ENCODE measurements at regions not wholly inside any gene's neighbourhood (a gene's known extent, or its start where the extent isn't known, plus 50 kb on each side); places are given as distances from the start of the nearest gene placed in this dataset.
"Not testable (repeated sequence)": the region's sequence is repeated elsewhere in the genome, so short reads cannot be mapped to it uniquely, and the experiment has no call there.

DNA sequence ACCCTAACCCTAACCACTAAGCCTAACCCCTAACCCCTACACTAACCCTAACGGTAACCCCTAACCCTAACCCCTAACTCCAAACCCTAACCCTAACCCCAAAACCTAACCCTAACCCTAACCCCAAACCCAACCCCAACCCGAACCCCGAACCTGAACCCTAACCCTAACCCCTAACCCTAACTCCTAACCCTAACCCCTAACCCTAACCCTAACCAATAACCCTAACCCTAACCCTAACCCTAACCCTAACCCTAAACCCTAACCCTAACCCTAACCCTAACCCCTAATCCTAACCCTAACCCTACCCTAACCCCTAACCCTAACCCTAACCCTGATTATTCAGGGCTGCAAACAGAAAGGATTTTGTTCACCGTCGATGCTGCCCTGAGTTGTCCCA lies 144.6 kb upstream of the DUSP22 start:
- TF ChIP-seq, protein P1, sequence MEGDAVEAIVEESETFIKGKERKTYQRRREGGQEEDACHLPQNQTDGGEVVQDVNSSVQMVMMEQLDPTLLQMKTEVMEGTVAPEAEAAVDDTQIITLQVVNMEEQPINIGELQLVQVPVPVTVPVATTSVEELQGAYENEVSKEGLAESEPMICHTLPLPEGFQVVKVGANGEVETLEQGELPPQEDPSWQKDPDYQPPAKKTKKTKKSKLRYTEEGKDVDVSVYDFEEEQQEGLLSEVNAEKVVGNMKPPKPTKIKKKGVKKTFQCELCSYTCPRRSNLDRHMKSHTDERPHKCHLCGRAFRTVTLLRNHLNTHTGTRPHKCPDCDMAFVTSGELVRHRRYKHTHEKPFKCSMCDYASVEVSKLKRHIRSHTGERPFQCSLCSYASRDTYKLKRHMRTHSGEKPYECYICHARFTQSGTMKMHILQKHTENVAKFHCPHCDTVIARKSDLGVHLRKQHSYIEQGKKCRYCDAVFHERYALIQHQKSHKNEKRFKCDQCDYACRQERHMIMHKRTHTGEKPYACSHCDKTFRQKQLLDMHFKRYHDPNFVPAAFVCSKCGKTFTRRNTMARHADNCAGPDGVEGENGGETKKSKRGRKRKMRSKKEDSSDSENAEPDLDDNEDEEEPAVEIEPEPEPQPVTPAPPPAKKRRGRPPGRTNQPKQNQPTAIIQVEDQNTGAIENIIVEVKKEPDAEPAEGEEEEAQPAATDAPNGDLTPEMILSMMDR (IDR thresholded peaks at IDR 0.05) = not testable (repeated sequence)
- TF ChIP-seq, protein P2, sequence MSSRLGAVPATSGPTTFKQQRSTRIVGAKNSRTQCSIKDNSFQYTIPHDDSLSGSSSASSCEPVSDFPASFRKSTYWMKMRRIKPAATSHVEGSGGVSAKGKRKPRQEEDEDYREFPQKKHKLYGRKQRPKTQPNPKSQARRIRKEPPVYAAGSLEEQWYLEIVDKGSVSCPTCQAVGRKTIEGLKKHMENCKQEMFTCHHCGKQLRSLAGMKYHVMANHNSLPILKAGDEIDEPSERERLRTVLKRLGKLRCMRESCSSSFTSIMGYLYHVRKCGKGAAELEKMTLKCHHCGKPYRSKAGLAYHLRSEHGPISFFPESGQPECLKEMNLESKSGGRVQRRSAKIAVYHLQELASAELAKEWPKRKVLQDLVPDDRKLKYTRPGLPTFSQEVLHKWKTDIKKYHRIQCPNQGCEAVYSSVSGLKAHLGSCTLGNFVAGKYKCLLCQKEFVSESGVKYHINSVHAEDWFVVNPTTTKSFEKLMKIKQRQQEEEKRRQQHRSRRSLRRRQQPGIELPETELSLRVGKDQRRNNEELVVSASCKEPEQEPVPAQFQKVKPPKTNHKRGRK (CRISPR knock-in tag; IDR thresholded peaks at IDR 0.05; ENCODE audit: borderline replicate concordance) = not testable (repeated sequence)
- TF ChIP-seq, protein P3, sequence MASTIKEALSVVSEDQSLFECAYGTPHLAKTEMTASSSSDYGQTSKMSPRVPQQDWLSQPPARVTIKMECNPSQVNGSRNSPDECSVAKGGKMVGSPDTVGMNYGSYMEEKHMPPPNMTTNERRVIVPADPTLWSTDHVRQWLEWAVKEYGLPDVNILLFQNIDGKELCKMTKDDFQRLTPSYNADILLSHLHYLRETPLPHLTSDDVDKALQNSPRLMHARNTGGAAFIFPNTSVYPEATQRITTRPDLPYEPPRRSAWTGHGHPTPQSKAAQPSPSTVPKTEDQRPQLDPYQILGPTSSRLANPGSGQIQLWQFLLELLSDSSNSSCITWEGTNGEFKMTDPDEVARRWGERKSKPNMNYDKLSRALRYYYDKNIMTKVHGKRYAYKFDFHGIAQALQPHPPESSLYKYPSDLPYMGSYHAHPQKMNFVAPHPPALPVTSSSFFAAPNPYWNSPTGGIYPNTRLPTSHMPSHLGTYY (CRISPR knock-in tag; IDR thresholded peaks at IDR 0.05) = not testable (repeated sequence)
- TF ChIP-seq ESRRA (CRISPR knock-in tag; IDR thresholded peaks at IDR 0.05; ENCODE audit: borderline replicate concordance); HMGXB4 (CRISPR knock-in tag; IDR thresholded peaks at IDR 0.05); PREB (CRISPR knock-in tag; IDR thresholded peaks at IDR 0.05; ENCODE audit: borderline replicate concordance); NR2C2 (CRISPR knock-in tag; IDR thresholded peaks at IDR 0.05); ZNF263 (CRISPR knock-in tag; IDR thresholded peaks at IDR 0.05; ENCODE audit: low read depth); MLX (CRISPR knock-in tag; IDR thresholded peaks at IDR 0.05): not testable (repeated sequence)
- TF ChIP-seq, protein P4, sequence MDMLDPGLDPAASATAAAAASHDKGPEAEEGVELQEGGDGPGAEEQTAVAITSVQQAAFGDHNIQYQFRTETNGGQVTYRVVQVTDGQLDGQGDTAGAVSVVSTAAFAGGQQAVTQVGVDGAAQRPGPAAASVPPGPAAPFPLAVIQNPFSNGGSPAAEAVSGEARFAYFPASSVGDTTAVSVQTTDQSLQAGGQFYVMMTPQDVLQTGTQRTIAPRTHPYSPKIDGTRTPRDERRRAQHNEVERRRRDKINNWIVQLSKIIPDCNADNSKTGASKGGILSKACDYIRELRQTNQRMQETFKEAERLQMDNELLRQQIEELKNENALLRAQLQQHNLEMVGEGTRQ (CRISPR knock-in tag; IDR thresholded peaks at IDR 0.05) = not testable (repeated sequence)
